Lung (tissue), 11 donors: ENCODE measurements at regions not wholly inside any gene's neighbourhood (a gene's known extent, or its start where the extent isn't known, plus 50 kb on each side); places are given as distances from the start of the nearest gene placed in this dataset.
"Not testable (repeated sequence)": the region's sequence is repeated elsewhere in the genome, so short reads cannot be mapped to it uniquely, and the experiment has no call there.

Experiments used
- ATAC-seq: fragments of 200-7000 bp; cut with Tn5 transposase; one replicate; pipeline ENCODE4 v1.9.1; 2020; ENCODE audit warnings: moderate number of reproducible peaks; ENCODE audit not compliant: insufficient read depth, low FRiP score
- DNase-seq, 3 donors: peaks; one replicate each; pipeline ENCODE4 v3.0.0-alpha.2; 2013 to 2017
- H3K27ac ChIP-seq, 2 donors: one replicate each; pipeline ENCODE4 v1.5.1; 2013; ENCODE audit warnings: mild to moderate bottlenecking in 2 of 2, moderate library complexity in 2 of 2, control low read depth in 1 of 2, inconsistent platforms in 1 of 2, low read depth in 1 of 2, low read length in 1 of 2
- H3K27me3 ChIP-seq, 3 donors: one replicate each; pipeline ENCODE4 v1.5.1; 2013; ENCODE audit warnings: low read length in 2 of 3; ENCODE audit not compliant: control insufficient read depth in 3 of 3, insufficient read depth in 3 of 3
- H3K36me3 ChIP-seq, 4 donors: one replicate each; pipeline ENCODE4 v1.5.1; 2013; ENCODE audit warnings: low read length in 4 of 4, mild to moderate bottlenecking in 1 of 4, moderate library complexity in 1 of 4; ENCODE audit not compliant: control insufficient read depth in 4 of 4, insufficient read depth in 4 of 4
- H3K4me1 ChIP-seq, 5 donors: one replicate each; pipeline ENCODE4 v1.5.1; 2013; ENCODE audit warnings: low read length in 5 of 5, mild to moderate bottlenecking in 2 of 5, moderate library complexity in 1 of 5; ENCODE audit not compliant: control insufficient read depth in 5 of 5, insufficient read depth in 5 of 5
- H3K4me3 ChIP-seq: one replicate; pipeline ENCODE4 v1.5.1; 2013; ENCODE audit warnings: mild to moderate bottlenecking, control low read depth, moderate library complexity
- H3K9ac ChIP-seq, 2 donors: one replicate each; pipeline ENCODE4 v1.5.1; 2013; ENCODE audit warnings: low read length in 2 of 2, control low read depth in 1 of 2; ENCODE audit not compliant: insufficient read depth in 1 of 2
- H3K9me3 ChIP-seq, 4 donors: one replicate each; pipeline ENCODE4 v1.5.1; 2013; ENCODE audit warnings: low read length in 3 of 4, mild to moderate bottlenecking in 1 of 4, moderate library complexity in 1 of 4; ENCODE audit not compliant: control insufficient read depth in 4 of 4, insufficient read depth in 3 of 4
- CTCF ChIP-seq: IDR thresholded peaks from 2 replicates; pipeline ENCODE4 v1.5.1; 2012; ENCODE audit warnings: mild to moderate bottlenecking; ENCODE audit errors: control extremely low read depth, extremely low read depth
- WGBS, 2 donors: extraction: QIAGEN DNeasy Blood & Tissue Kit; methylation state at CpG; one replicate each; pipeline ENCODE4 v1.1.7; 2013; 5-methylcytosine and 5-hydroxymethylcytosine counted together
- donor health status: control.
- donor health status: control.
- donor health status: Bipolar disorder and iron deficiency.
- donor health status: healthy.
- donor health status: DM: yes; HTN: yes; CAD: no.

- no peaks in the 10 kb centered on the region for H3K36me3 ChIP-seq
- TF ChIP-seq CTCF: no peak
- no peak overlapping the region for H3K27ac ChIP-seq
- no peak for ATAC-seq
- DNase-seq: no peak
- no peaks in the 10 kb centered on the region for H3K4me1 ChIP-seq
- no peak overlapping the region for H3K4me3 ChIP-seq
- no peak overlapping the region for H3K9ac ChIP-seq
- whole genome bisulfite sequencing, 2 donors: 76 to 86% methylated on average over 4 of the region's 4 CpGs
- peaks cover 0 to 3% (median 0%) of the 10 kb centered on the region in 4 donors for H3K9me3 ChIP-seq
- H3K27me3 ChIP-seq: no peaks in the 10 kb centered on the region
Measured at GRCh38 chr1:232164078-232164963, 465.6 kb downstream of the SIPA1L2 start.

GRCh38 chr1:232163533-232163932 lies 466.4 kb downstream of the SIPA1L2 start:
- Histone ChIP-seq H3K27ac (no peak overlapping the region), H3K27me3 (no peaks in the 10 kb centered on the region), H3K9me3 (peaks cover 0 to 4% (median 0%) of the 10 kb centered on the region in 4 donors), H3K4me3 (no peak overlapping the region), H3K4me1 (no peaks in the 10 kb centered on the region), H3K36me3 (no peaks in the 10 kb centered on the region), H3K9ac (no peak overlapping the region)
- no peak for ATAC-seq
- DNase-seq: peak in 1 of 3 donors; percentile 22
- WGBS, 2 donors: 82 to 96% methylated on average over 1 of the region's 1 CpG
- no peak for TF ChIP-seq CTCF

GRCh38 chr1:232162001-232162400 lies 467.9 kb downstream of the SIPA1L2 start:
- H3K9me3 ChIP-seq: peaks cover 0 to 6% (median 0%) of the 10 kb centered on the region in 4 donors
- H3K9ac ChIP-seq: no peak overlapping the region
- 82 to 87% methylated on average over 1 of the region's 1 CpG for WGBS, 2 donors
- ATAC-seq (no peak), DNase-seq (no peak)
- H3K27ac ChIP-seq: no peak overlapping the region
- H3K36me3 ChIP-seq: no peaks in the 10 kb centered on the region
- no peak for TF ChIP-seq CTCF
- H3K27me3 ChIP-seq: no peaks in the 10 kb centered on the region
- H3K4me3 ChIP-seq: no peak overlapping the region
- no peaks in the 10 kb centered on the region for H3K4me1 ChIP-seq

- 99 to 100% methylated on average over 2 of the region's 2 CpGs for WGBS, 2 donors
- H3K4me1 ChIP-seq, H3K4me3 ChIP-seq, H3K27me3 ChIP-seq, H3K36me3 ChIP-seq, DNase-seq, ATAC-seq, H3K27ac ChIP-seq, H3K9ac ChIP-seq, H3K9me3 ChIP-seq: not testable (repeated sequence)
Measured at GRCh38 chr1:232158558-232158957, 471.4 kb downstream of the SIPA1L2 start.

- not testable (repeated sequence) for H3K9me3 ChIP-seq, H3K9ac ChIP-seq, H3K36me3 ChIP-seq, DNase-seq, H3K27me3 ChIP-seq, ATAC-seq, H3K4me3 ChIP-seq, H3K4me1 ChIP-seq, H3K27ac ChIP-seq
- 90 to 93% methylated on average over 3 of the region's 3 CpGs for WGBS, 2 donors
Measured at GRCh38 chr1:232156070-232156469, 473.9 kb downstream of the SIPA1L2 start.
